ENCODE measurements at regions not wholly inside any gene's neighbourhood (a gene's known extent, or its start where the extent isn't known, plus 50 kb on each side); places are given as distances from the start of the nearest gene placed in this dataset.

GRCh38 chr6:62993951-62994350 is 217.3 kb upstream of the FKBP1C start (continued):
- TF ChIP-seq REST (IDR thresholded peaks at IDR 0.05; ENCODE audit: unreplicated experiment) (no peak), EZH2 (IDR thresholded peaks at IDR 0.05; ENCODE audit: low read depth, unreplicated experiment) (no peak)

DNA sequence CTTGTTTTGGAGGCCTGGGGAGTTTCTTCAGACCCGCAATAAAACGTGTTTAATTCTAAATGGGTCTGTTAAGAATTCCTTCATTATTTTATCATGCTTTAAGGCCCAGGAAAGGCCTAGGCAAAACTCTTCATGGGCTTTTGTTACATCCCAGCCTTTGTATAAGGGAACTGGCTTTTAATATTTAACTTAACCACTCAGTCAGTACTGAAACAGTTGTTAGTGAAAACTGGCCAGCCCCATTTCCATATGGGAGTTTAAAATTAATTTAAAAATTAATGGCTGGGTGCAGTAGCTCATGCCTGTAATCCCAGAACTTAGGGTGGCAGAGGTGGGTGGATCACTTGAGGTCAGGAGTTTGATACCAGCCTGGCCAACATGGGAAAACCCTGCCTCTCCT is 213.2 kb upstream of the FKBP1C start:
- no peak for ATAC-seq
- H3K36me3 Mint-ChIP-seq (ENCODE audit: low read depth): peaks cover 7% of the 10 kb centered on the region; the same call in 1 of the 3 replicates
- H3K27ac ChIP-seq (ENCODE audit: low read depth): no peak overlapping the region
- peaks cover 7% of the 10 kb centered on the region; the same call in 2 of the 3 replicates for H3K4me1 Mint-ChIP-seq
- no peaks in the 10 kb centered on the region for H3K36me3 ChIP-seq (ENCODE audit: insufficient read depth)
- 0 out of 2 replicates have a peak overlapping the region, but pooled peaks have one; percentile 29 for H2AFZ ChIP-seq
- H3K27me3 ChIP-seq (ENCODE audit: insufficient read depth): no peaks in the 10 kb centered on the region
- H3K27me3 Mint-ChIP-seq (ENCODE audit: insufficient read depth, low read depth, poor library complexity): no peaks in the 10 kb centered on the region
- no peaks in the 10 kb centered on the region for H3F3A ChIP-seq (replicated peaks; ENCODE audit: low read depth)
- H3K4me3 Mint-ChIP-seq: no peak overlapping the region
- H3K4me3 ChIP-seq: no peak overlapping the region
- no peaks in the 10 kb centered on the region for H3K79me2 ChIP-seq (replicated peaks; ENCODE audit: insufficient read depth)
- H3K4me1 ChIP-seq (ENCODE audit: insufficient read depth): no peaks in the 10 kb centered on the region; the same call in 1 of the 2 replicates
- peaks cover 18% of the 10 kb centered on the region for H3K9me3 Mint-ChIP-seq
- H4K20me1 ChIP-seq (replicated peaks; ENCODE audit: insufficient read depth): no peaks in the 10 kb centered on the region
- DNase-seq (ENCODE audit: low spot score): no peak
- no peak overlapping the region for H3K27ac Mint-ChIP-seq
- no peaks in the 10 kb centered on the region; the same call in 1 of the 2 replicates for H3K9me2 ChIP-seq (ENCODE audit: insufficient read depth)
- H3K4me2 ChIP-seq: no peak overlapping the region
- TF ChIP-seq CTCF (conservative IDR thresholded peaks at IDR 0.05; ENCODE audit: low read depth in 2 of 2) (no peak), ZNF114 (CRISPR knock-in tag; IDR thresholded peaks at IDR 0.05) (no peak), ZNF331 (CRISPR knock-in tag; IDR thresholded peaks at IDR 0.05; ENCODE audit: low read depth) (no peak), ETS1 (IDR thresholded peaks at IDR 0.05) (no peak), JUNB (IDR thresholded peaks at IDR 0.05; ENCODE audit: unreplicated experiment) (no peak), REST (IDR thresholded peaks at IDR 0.05; ENCODE audit: unreplicated experiment) (no peak)
- TF ChIP-seq, protein P1, sequence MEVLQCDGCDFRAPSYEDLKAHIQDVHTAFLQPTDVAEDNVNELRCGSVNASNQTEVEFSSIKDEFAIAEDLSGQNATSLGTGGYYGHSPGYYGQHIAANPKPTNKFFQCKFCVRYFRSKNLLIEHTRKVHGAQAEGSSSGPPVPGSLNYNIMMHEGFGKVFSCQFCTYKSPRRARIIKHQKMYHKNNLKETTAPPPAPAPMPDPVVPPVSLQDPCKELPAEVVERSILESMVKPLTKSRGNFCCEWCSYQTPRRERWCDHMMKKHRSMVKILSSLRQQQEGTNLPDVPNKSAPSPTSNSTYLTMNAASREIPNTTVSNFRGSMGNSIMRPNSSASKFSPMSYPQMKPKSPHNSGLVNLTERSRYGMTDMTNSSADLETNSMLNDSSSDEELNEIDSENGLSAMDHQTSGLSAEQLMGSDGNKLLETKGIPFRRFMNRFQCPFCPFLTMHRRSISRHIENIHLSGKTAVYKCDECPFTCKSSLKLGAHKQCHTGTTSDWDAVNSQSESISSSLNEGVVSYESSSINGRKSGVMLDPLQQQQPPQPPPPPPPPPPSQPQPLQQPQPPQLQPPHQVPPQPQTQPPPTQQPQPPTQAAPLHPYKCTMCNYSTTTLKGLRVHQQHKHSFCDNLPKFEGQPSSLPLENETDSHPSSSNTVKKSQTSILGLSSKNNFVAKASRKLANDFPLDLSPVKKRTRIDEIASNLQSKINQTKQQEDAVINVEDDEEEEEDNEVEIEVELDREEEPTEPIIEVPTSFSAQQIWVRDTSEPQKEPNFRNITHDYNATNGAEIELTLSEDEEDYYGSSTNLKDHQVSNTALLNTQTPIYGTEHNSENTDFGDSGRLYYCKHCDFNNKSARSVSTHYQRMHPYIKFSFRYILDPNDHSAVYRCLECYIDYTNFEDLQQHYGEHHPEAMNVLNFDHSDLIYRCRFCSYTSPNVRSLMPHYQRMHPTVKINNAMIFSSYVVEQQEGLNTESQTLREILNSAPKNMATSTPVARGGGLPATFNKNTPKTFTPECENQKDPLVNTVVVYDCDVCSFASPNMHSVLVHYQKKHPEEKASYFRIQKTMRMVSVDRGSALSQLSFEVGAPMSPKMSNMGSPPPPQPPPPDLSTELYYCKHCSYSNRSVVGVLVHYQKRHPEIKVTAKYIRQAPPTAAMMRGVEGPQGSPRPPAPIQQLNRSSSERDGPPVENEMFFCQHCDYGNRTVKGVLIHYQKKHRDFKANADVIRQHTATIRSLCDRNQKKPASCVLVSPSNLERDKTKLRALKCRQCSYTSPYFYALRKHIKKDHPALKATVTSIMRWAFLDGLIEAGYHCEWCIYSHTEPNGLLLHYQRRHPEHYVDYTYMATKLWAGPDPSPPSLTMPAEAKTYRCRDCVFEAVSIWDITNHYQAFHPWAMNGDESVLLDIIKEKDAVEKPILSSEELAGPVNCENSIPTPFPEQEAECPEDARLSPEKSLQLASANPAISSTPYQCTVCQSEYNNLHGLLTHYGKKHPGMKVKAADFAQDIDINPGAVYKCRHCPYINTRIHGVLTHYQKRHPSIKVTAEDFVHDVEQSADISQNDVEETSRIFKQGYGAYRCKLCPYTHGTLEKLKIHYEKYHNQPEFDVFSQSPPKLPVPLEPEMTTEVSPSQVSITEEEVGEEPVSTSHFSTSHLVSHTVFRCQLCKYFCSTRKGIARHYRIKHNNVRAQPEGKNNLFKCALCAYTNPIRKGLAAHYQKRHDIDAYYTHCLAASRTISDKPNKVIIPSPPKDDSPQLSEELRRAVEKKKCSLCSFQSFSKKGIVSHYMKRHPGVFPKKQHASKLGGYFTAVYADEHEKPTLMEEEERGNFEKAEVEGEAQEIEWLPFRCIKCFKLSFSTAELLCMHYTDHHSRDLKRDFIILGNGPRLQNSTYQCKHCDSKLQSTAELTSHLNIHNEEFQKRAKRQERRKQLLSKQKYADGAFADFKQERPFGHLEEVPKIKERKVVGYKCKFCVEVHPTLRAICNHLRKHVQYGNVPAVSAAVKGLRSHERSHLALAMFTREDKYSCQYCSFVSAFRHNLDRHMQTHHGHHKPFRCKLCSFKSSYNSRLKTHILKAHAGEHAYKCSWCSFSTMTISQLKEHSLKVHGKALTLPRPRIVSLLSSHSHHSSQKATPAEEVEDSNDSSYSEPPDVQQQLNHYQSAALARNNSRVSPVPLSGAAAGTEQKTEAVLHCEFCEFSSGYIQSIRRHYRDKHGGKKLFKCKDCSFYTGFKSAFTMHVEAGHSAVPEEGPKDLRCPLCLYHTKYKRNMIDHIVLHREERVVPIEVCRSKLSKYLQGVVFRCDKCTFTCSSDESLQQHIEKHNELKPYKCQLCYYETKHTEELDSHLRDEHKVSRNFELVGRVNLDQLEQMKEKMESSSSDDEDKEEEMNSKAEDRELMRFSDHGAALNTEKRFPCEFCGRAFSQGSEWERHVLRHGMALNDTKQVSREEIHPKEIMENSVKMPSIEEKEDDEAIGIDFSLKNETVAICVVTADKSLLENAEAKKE (CRISPR knock-in tag; IDR thresholded peaks at IDR 0.05): no peak
